ENCODE measurements at regions not wholly inside any gene's neighbourhood (a gene's known extent, or its start where the extent isn't known, plus 50 kb on each side); places are given as distances from the start of the nearest gene placed in this dataset.

DNA sequence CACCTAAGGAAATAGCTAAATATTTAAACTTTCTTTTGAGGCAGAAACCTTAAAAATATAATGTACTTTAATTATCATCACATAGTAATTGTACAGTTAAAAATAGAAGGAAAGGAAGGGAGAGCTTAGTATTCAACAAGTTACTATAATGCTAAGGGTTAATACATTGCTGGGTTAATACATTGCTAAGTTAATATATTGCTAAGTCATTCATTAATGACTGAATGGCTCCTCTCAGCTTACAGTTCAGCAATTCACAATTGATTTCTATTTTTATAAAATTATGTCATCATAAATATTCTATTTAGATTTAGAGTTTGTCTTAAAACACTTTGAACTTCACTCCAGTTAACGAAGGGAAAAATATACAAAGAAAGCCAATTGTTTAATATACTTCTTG lies 207.9 kb downstream of the BMP4 start:
- Histone ChIP-seq H2AFZ (ENCODE audit: low read length) (no peak overlapping the region), H3K4me1 (ENCODE audit: insufficient read depth, low read length, severe bottlenecking) (no peaks in the 10 kb centered on the region), H3K27me3 (ENCODE audit: insufficient read depth, low read length) (no peaks in the 10 kb centered on the region), H3K27ac (ENCODE audit: low read depth, low read length, poor library complexity, severe bottlenecking) (no peak overlapping the region), H3K4me3 (ENCODE audit: low read depth, low read length, poor library complexity, severe bottlenecking) (no peak overlapping the region), H3K36me3 (ENCODE audit: insufficient read depth, low read length) (no peaks in the 10 kb centered on the region), H3K9ac (ENCODE audit: low read length) (no peak overlapping the region), H3K9me2 (ENCODE audit: low read depth, low read length) (no peaks in the 10 kb centered on the region), H4K20me1 (ENCODE audit: insufficient read depth, low read length) (no peaks in the 10 kb centered on the region), H3K9me3 (ENCODE audit: low read length) (no peaks in the 10 kb centered on the region), H3K4me2 (ENCODE audit: low read length) (no peak overlapping the region), H3F3A (ENCODE audit: insufficient read depth, low read length) (no peaks in the 10 kb centered on the region), H3K79me2 (ENCODE audit: insufficient read depth, low read length) (no peaks in the 10 kb centered on the region)
- TF ChIP-seq, protein P1, sequence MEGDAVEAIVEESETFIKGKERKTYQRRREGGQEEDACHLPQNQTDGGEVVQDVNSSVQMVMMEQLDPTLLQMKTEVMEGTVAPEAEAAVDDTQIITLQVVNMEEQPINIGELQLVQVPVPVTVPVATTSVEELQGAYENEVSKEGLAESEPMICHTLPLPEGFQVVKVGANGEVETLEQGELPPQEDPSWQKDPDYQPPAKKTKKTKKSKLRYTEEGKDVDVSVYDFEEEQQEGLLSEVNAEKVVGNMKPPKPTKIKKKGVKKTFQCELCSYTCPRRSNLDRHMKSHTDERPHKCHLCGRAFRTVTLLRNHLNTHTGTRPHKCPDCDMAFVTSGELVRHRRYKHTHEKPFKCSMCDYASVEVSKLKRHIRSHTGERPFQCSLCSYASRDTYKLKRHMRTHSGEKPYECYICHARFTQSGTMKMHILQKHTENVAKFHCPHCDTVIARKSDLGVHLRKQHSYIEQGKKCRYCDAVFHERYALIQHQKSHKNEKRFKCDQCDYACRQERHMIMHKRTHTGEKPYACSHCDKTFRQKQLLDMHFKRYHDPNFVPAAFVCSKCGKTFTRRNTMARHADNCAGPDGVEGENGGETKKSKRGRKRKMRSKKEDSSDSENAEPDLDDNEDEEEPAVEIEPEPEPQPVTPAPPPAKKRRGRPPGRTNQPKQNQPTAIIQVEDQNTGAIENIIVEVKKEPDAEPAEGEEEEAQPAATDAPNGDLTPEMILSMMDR (IDR thresholded peaks at IDR 0.05; ENCODE audit: low read length), result no peak
- no peak for TF ChIP-seq EZH2 (IDR thresholded peaks at IDR 0.05; ENCODE audit: borderline replicate concordance, low read length)

DNA sequence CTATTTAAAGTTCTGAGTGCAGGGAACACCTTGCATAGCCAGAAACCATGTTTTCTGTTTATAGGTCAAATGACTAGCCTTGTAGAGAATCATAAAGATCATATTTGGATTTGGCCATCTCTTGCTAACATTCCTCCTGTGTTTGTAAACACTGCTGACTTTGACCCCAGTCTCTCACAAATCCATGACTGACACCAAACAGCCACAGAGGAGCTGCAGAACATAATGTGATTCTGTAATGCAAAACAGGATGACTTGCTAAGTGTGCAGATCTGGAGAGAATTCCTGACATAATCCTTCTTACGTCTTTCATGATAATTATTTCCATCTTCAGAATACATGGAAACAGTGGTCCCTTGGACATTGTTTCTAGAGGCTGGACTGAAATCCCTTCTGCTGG lies 211.8 kb downstream of the BMP4 start:
- no peaks in the 10 kb centered on the region for H3K27me3 ChIP-seq (ENCODE audit: insufficient read depth, low read length)
- no peaks in the 10 kb centered on the region for H3K4me1 ChIP-seq (ENCODE audit: insufficient read depth, low read length, severe bottlenecking)
- H3K4me2 ChIP-seq (ENCODE audit: low read length), result no peak overlapping the region
- no peaks in the 10 kb centered on the region for H3K9me2 ChIP-seq (ENCODE audit: low read depth, low read length)
- no peaks in the 10 kb centered on the region for H3K79me2 ChIP-seq (ENCODE audit: insufficient read depth, low read length)
- no peak overlapping the region for H3K4me3 ChIP-seq (ENCODE audit: low read depth, low read length, poor library complexity, severe bottlenecking)
- no peaks in the 10 kb centered on the region for H3K36me3 ChIP-seq (ENCODE audit: insufficient read depth, low read length)
- no peaks in the 10 kb centered on the region for H3K9me3 ChIP-seq (ENCODE audit: low read length)
- TF ChIP-seq EZH2 (IDR thresholded peaks at IDR 0.05; ENCODE audit: borderline replicate concordance, low read length), result no peak
- TF ChIP-seq, protein P1 (IDR thresholded peaks at IDR 0.05; ENCODE audit: low read length), result no peak
- no peaks in the 10 kb centered on the region for H3F3A ChIP-seq (ENCODE audit: insufficient read depth, low read length)
- no peak overlapping the region for H3K27ac ChIP-seq (ENCODE audit: low read depth, low read length, poor library complexity, severe bottlenecking)
- H4K20me1 ChIP-seq (ENCODE audit: insufficient read depth, low read length), result no peaks in the 10 kb centered on the region
- no peak overlapping the region for H2AFZ ChIP-seq (ENCODE audit: low read length)
- H3K9ac ChIP-seq (ENCODE audit: low read length), result no peak overlapping the region

DNA sequence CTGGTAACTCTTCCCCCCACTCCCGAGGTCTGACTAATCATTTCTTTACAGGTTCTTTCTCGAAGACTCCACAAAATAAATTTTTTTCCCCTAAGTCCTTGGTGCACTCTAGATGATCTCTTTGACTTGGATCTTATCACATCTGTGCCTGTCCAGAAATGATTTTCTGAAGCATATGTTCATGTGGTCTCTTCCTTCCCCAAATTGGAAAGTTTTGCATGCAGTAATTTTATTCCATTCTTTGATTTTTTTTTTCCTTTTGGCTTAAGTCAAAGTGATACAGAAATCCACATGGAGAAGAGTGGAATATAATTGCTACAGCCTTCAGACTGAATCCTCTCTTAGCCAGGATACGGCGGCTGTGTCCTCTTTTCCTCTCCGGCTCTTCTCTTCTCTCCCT lies 213.3 kb downstream of the BMP4 start:
- Histone ChIP-seq H3K4me2 (ENCODE audit: low read length) (no peak overlapping the region), H3K79me2 (ENCODE audit: insufficient read depth, low read length) (no peaks in the 10 kb centered on the region), H3K36me3 (ENCODE audit: insufficient read depth, low read length) (no peaks in the 10 kb centered on the region), H3K4me3 (ENCODE audit: low read depth, low read length, poor library complexity, severe bottlenecking) (no peak overlapping the region), H3K27me3 (ENCODE audit: insufficient read depth, low read length) (no peaks in the 10 kb centered on the region), H3K9me2 (ENCODE audit: low read depth, low read length) (no peaks in the 10 kb centered on the region), H4K20me1 (ENCODE audit: insufficient read depth, low read length) (no peaks in the 10 kb centered on the region), H3F3A (ENCODE audit: insufficient read depth, low read length) (no peaks in the 10 kb centered on the region), H3K27ac (ENCODE audit: low read depth, low read length, poor library complexity, severe bottlenecking) (no peak overlapping the region), H3K9ac (ENCODE audit: low read length) (no peak overlapping the region), H3K4me1 (ENCODE audit: insufficient read depth, low read length, severe bottlenecking) (no peaks in the 10 kb centered on the region), H2AFZ (ENCODE audit: low read length) (no peak overlapping the region), H3K9me3 (ENCODE audit: low read length) (no peaks in the 10 kb centered on the region)
- TF ChIP-seq, protein P1 (IDR thresholded peaks at IDR 0.05; ENCODE audit: low read length), result no peak
- no peak for TF ChIP-seq EZH2 (IDR thresholded peaks at IDR 0.05; ENCODE audit: borderline replicate concordance, low read length)
